C4-2B (cell line): ENCODE measurements at regions not wholly inside any gene's neighbourhood (a gene's known extent, or its start where the extent isn't known, plus 50 kb on each side); places are given as distances from the start of the nearest gene placed in this dataset.

Experiments
- H3K27ac ChIP-seq: fragments of 450-650 bp; 2 replicates; pipeline ENCODE4 v1.5.1; 2017
- CTCF ChIP-seq: fragments of 450-650 bp; conservative IDR thresholded peaks from 2 replicates; pipeline ENCODE4 v1.5.1; 2017; ENCODE audit warnings: mild to moderate bottlenecking
- ZFX ChIP-seq: fragments of 450-650 bp; IDR thresholded peaks from 2 replicates; pipeline ENCODE4 v1.6.1; 2017

- TF ChIP-seq CTCF (no peak), ZFX (no peak)
- H3K27ac ChIP-seq: no peak overlapping the region
These were observed 51.8 kb upstream of the IGLL5 start for GRCh38 chr22:22835771-22836291.

GRCh38 chr22:22836635-22837034 lies 51.0 kb upstream of the IGLL5 start:
- TF ChIP-seq CTCF (no peak), ZFX (no peak)
- no peak overlapping the region for H3K27ac ChIP-seq
